Non-pigmented ciliary epithelial cell (primary cell): ENCODE measurements at regions not wholly inside any gene's neighbourhood (a gene's known extent, or its start where the extent isn't known, plus 50 kb on each side); places are given as distances from the start of the nearest gene placed in this dataset.
"Not testable (repeated sequence)": the region's sequence is repeated elsewhere in the genome, so short reads cannot be mapped to it uniquely, and the experiment has no call there.

Experiments
- DNase-seq: peaks from one replicate; pipeline ENCODE4 v3.0.0-alpha.2; 2010; ENCODE audit warnings: low read depth

- DNase-seq, result no peak
Observed at GRCh38 chr10:113470372-113471240, 82.2 kb upstream of the HABP2 start.

- DNase-seq, result no peak
Observed at GRCh38 chr10:113471241-113471996, 81.4 kb upstream of the HABP2 start.

GRCh38 chr10:113473011-113473410, 79.8 kb upstream of the HABP2 start:
- no peak for DNase-seq

- DNase-seq, result no peak
Observed at GRCh38 chr10:113473851-113474250, 79.0 kb upstream of the HABP2 start.

- DNase-seq, result no peak
Observed at GRCh38 chr10:113474752-113475151, 78.1 kb upstream of the HABP2 start.

GRCh38 chr10:113475381-113475807, 77.5 kb upstream of the HABP2 start:
- no peak for DNase-seq

- DNase-seq, result no peak
Observed at GRCh38 chr10:113476191-113476590, 76.7 kb upstream of the HABP2 start.

- no peak for DNase-seq
Observed at GRCh38 chr10:113476673-113477072, 76.2 kb upstream of the HABP2 start.

GRCh38 chr10:113477451-113477850, 75.4 kb upstream of the HABP2 start:
- DNase-seq, result no peak

- DNase-seq, result no peak
Observed at GRCh38 chr10:113479346-113480080, 73.3 kb upstream of the HABP2 start.

GRCh38 chr10:113480081-113480360, 72.8 kb upstream of the HABP2 start:
- no peak for DNase-seq

- no peak for DNase-seq
Observed at GRCh38 chr10:113480851-113481502, 71.9 kb upstream of the HABP2 start.

GRCh38 chr10:113484487-113484886, 68.4 kb upstream of the HABP2 start:
- DNase-seq, result no peak

GRCh38 chr10:113485736-113486135, 67.1 kb upstream of the HABP2 start:
- DNase-seq, result no peak

GRCh38 chr10:113486531-113486930, 66.3 kb upstream of the HABP2 start:
- no peak for DNase-seq

GRCh38 chr10:113487154-113487553, 65.7 kb upstream of the HABP2 start:
- no peak for DNase-seq

GRCh38 chr10:113488186-113488585, 64.7 kb upstream of the HABP2 start:
- DNase-seq, result no peak

- not testable (repeated sequence) for DNase-seq
Observed at GRCh38 chr10:113489522-113489921, 63.3 kb upstream of the HABP2 start.

GRCh38 chr10:113491967-113492565, 60.8 kb upstream of the HABP2 start:
- DNase-seq, result no peak

GRCh38 chr10:113493195-113493594, 59.7 kb upstream of the HABP2 start:
- no peak for DNase-seq

GRCh38 chr10:113493882-113494301, 59.0 kb upstream of the HABP2 start:
- DNase-seq, result no peak

GRCh38 chr10:113494761-113495160, 58.1 kb upstream of the HABP2 start:
- no peak for DNase-seq
